Colonic mucosa (tissue), 4 donors: ENCODE measurements at regions not wholly inside any gene's neighbourhood (a gene's known extent, or its start where the extent isn't known, plus 50 kb on each side); places are given as distances from the start of the nearest gene placed in this dataset.

Experiments
- DNase-seq: peaks from one replicate; pipeline ENCODE4 v3.0.0-alpha.2; 2020
- H3K27ac ChIP-seq: fragments of 200-600 bp; one replicate; pipeline ENCODE4 v1.8.0; 2021
- H3K27me3 ChIP-seq: fragments of 200-600 bp; one replicate; pipeline ENCODE4 v1.8.0; 2021
- H3K36me3 ChIP-seq: fragments of 200-600 bp; one replicate; pipeline ENCODE4 v1.8.0; 2021
- H3K4me1 ChIP-seq: fragments of 200-600 bp; one replicate; pipeline ENCODE4 v1.8.0; 2021; ENCODE audit warnings: mild to moderate bottlenecking
- H3K4me3 ChIP-seq: fragments of 200-600 bp; one replicate; pipeline ENCODE4 v1.8.0; 2021
- H3K9ac ChIP-seq, 2 donors: one replicate each; pipeline ENCODE4 v1.7.0; 2013; ENCODE audit warnings: control low read depth in 2 of 2, low read depth in 2 of 2, low read length in 2 of 2
- H3K9me3 ChIP-seq: fragments of 200-600 bp; one replicate; pipeline ENCODE4 v1.8.0; 2021
- intact Hi-C: fragments of 100-400 bp; cut with DNase I; formaldehyde crosslinking; loops from one replicate; pipeline ENCODE4 v1.14.1; 2022
- TF ChIP-seq, protein P1 (sequence below): fragments of 200-600 bp; IDR thresholded peaks from one replicate; pipeline ENCODE4 v1.8.0; 2022; ENCODE audit warnings: antibody characterized with exemption, mild to moderate bottlenecking
- donor health status: healthy.
- donor health status: DM: no; HTN: no; CAD: no.
- donor health status: DM: no; HTN: no; CAD: no.

DNA sequence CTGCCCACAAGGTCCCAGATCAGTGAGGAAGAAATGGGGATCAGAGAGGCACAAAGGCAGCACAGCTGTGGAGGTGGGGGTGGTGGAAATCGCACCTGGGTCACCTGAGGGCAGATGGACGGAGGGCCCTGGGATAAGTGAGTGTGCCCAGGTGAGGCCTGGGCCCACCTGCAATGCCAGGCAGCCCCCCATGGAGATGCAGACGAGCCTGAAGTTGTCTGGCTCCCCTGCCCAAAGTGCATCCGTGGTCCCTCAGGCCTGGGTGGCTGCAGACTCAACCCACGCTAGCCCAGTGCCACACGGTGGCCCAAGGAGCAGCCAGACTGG, 84.9 kb downstream of the NCOR2 start:
- Histone ChIP-seq H3K4me1 (no peaks in the 10 kb centered on the region), H3K36me3 (no peaks in the 10 kb centered on the region), H3K4me3 (no peak overlapping the region), H3K9me3 (no peaks in the 10 kb centered on the region), H3K9ac (no peak overlapping the region), H3K27ac (no peak overlapping the region), H3K27me3 (no peaks in the 10 kb centered on the region)
- TF ChIP-seq, protein P1, sequence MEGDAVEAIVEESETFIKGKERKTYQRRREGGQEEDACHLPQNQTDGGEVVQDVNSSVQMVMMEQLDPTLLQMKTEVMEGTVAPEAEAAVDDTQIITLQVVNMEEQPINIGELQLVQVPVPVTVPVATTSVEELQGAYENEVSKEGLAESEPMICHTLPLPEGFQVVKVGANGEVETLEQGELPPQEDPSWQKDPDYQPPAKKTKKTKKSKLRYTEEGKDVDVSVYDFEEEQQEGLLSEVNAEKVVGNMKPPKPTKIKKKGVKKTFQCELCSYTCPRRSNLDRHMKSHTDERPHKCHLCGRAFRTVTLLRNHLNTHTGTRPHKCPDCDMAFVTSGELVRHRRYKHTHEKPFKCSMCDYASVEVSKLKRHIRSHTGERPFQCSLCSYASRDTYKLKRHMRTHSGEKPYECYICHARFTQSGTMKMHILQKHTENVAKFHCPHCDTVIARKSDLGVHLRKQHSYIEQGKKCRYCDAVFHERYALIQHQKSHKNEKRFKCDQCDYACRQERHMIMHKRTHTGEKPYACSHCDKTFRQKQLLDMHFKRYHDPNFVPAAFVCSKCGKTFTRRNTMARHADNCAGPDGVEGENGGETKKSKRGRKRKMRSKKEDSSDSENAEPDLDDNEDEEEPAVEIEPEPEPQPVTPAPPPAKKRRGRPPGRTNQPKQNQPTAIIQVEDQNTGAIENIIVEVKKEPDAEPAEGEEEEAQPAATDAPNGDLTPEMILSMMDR = no peak
- no peak for DNase-seq
- intact Hi-C loops = no loop called here

DNA sequence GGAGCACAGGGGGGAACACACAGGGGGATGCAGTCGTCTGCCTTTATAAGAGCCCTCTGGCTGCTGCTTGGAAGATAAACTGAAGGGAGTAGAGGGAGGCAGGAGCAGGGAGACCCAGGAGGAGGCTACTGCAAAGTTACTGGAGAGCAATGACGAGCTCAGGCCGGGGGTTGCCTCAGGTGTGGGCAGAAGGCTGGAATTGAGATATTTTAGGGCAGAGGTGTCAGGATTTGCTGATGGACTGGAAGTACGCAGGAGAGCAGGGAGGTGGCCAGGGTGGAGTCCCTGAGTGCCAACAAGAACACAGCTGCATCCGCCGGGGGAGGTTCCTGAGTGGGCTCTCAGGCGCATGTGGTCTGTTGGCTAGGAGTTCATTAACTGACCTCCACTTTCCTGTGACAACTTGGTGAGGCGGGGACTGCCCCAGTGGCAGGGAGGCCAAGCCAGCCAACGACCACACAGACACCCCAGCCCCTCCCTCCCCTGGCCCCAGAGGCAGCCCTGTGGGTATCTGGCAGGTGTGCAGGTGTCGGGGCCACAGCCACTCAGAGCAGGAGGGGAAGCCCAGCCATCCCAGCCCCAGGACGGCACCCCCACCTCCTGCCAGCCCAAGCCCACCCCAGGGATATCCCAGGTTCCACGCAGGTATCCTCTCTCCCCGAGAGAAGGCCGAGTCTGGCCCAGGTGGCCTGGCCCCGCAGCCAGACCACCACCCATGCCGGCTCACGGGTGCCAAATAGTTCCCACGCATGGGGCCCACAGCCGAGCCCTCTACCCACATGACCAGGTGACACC, 85.4 kb downstream of the NCOR2 start:
- Histone ChIP-seq H3K9me3 (no peaks in the 10 kb centered on the region), H3K27me3 (no peaks in the 10 kb centered on the region), H3K4me3 (no peak overlapping the region), H3K9ac (no peak overlapping the region), H3K36me3 (no peaks in the 10 kb centered on the region), H3K4me1 (no peaks in the 10 kb centered on the region), H3K27ac (no peak overlapping the region)
- TF ChIP-seq, protein P1 = no peak
- intact Hi-C loops = no loop called here
- DNase-seq = no peak

DNA sequence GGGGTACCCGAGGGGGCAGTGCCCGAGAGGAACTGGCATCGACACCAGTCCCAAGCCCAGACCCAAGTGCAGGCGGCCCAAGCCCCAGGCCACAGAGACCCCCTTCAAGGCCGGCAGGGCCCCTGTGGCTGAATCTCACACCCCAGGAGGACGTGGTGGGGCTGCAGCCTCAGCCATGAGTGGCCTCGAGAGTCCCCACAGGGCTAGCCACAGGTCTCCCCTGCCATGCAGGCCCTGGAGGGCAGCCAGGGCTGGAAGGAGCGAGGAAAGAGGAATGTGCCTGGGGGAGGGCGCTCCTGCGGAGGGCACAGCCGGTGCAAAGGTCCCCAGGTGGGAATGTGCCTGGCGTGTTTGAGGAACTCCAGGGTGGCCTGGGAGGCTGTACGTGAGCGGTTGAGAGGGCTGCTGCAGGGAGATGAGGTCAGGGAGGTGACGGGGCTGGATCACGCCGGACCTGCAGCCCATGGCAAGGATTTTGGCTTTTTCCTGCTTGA, 86.1 kb downstream of the NCOR2 start:
- no peaks in the 10 kb centered on the region for H3K36me3 ChIP-seq
- no peak overlapping the region for H3K27ac ChIP-seq
- H3K4me1 ChIP-seq = no peaks in the 10 kb centered on the region
- no peaks in the 10 kb centered on the region for H3K9me3 ChIP-seq
- no peak overlapping the region for H3K4me3 ChIP-seq
- H3K27me3 ChIP-seq = no peaks in the 10 kb centered on the region
- TF ChIP-seq, protein P1 = no peak
- no peak for DNase-seq
- no peak overlapping the region for H3K9ac ChIP-seq
- intact Hi-C loops = no loop called here

DNA sequence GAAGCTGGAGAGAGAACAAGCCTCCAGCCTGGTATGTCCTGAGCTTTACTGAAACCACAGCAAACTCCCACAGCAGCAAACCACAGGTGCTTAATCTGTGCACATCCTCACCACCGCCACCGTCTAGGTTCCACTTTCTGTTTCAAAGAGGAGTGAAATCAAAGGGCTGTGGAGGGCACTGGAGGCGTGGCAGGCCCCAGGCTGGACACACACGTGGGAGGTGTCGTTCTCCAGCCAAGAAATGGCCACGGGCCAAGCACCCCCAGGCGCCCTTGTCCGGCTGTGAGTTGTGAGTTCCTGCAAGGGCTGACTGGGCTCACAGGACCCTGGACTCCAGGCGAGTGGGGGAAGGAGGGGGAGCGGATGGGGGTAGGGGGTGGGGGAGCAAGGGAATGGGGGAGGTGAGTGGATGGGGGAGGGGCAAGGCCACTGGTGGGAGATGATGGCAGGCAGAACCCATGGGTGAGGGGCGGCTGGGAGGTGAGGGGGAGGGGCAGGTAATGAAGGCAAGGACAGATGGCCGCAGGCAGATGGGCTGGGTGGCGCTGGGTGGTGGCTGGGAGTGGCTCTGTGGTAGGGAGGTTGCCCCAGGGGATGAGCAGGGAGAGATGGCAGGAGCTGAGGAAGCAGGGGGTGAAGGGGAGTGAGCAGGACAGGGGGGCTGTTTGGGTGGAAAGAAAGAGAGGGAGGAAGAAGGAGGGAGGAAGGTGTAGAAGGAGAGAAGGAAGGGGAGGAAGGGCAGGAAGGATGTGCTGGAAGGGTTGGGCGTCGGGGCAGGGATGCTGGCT, 86.7 kb downstream of the NCOR2 start:
- H3K27me3 ChIP-seq = no peaks in the 10 kb centered on the region
- TF ChIP-seq, protein P1 = no peak
- intact Hi-C loops = no loop called here
- DNase-seq = peak; percentile 72
- H3K9me3 ChIP-seq = no peaks in the 10 kb centered on the region
- no peak overlapping the region for H3K4me3 ChIP-seq
- peak overlapping the region in 1 of 2 donors; percentile 9 for H3K9ac ChIP-seq
- no peaks in the 10 kb centered on the region for H3K4me1 ChIP-seq
- H3K36me3 ChIP-seq = no peaks in the 10 kb centered on the region
- H3K27ac ChIP-seq = no peak overlapping the region

DNA sequence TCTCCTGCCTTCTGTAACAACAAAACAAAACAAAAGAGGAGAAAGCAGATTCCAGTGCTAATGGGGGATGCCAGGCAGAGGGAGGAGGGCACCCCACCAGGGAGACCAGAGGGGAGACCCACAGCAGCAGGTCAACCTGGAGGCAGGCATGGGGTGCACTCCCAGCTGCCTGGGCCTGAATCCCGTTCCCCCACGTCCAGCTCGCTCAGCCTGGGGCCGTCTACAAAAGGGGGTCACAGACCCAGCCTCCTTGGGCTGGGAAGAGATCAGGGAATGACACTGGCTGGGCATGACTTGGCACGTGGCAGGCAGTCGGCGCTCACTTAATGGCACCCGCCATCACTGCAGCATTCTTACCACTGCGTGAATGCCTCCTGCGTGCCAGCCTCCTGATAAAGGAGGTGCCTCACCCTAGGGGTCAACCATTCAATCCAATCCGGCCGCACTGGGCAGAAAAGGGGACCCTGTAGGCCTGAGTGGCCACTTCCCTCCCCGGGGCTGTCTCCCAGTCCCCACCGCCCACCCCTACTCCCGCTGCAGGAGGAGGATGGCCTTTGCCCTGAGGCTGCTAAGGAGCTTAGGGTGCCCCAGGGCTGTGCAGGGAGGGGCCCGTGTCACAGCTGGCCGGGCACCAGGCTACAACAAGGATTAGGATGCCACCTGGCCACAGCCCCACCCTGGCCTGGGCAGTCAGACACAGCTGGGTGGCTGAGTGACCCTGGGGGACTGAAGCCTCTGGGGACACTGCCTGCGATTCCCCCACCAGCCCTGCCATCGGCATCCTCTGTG, 87.5 kb downstream of the NCOR2 start:
- no peaks in the 10 kb centered on the region for H3K9me3 ChIP-seq
- peak overlapping the region in 1 of 2 donors; percentile 9 for H3K9ac ChIP-seq
- H3K4me3 ChIP-seq = no peak overlapping the region
- H3K27me3 ChIP-seq = no peaks in the 10 kb centered on the region
- intact Hi-C loops = no loop called here
- no peak overlapping the region for H3K27ac ChIP-seq
- TF ChIP-seq, protein P1 = no peak
- no peaks in the 10 kb centered on the region for H3K36me3 ChIP-seq
- H3K4me1 ChIP-seq = no peaks in the 10 kb centered on the region
- DNase-seq = no peak
